Thoracic aorta (tissue), 2 donors: ENCODE measurements at regions not wholly inside any gene's neighbourhood (a gene's known extent, or its start where the extent isn't known, plus 50 kb on each side); places are given as distances from the start of the nearest gene placed in this dataset.

ENCODE experiments used
- ATAC-seq: fragments of 150-250 bp; one replicate; pipeline ENCODE4 v1.8.0; 2017; ENCODE audit warnings: low read depth; ENCODE audit not compliant: insufficient number of reproducible peaks, low FRiP score
- DNase-seq: peaks from one replicate; pipeline ENCODE4 v3.0.0-alpha.2; 2020; ENCODE audit warnings: low spot score
- H3K27ac ChIP-seq, 2 donors: fragments of 200-600 bp; sonication (generic); 1 replicate in 1 of 2; 2 replicates in 1 of 2; pipeline ENCODE4 v1.5.1; 2016; ENCODE audit warnings: mild to moderate bottlenecking in 2 of 2, moderate library complexity in 2 of 2
- H3K27me3 ChIP-seq: fragments of 200-600 bp; sonication (generic); replicated peaks from 2 replicates; pipeline ENCODE4 v1.6.0; 2016; ENCODE audit warnings: mild to moderate bottlenecking; ENCODE audit not compliant: insufficient read depth
- H3K36me3 ChIP-seq: fragments of 200-600 bp; sonication (generic); one replicate; pipeline ENCODE4 v1.5.1; 2016
- H3K4me1 ChIP-seq, 2 donors: fragments of 200-600 bp; sonication (generic); 1 replicate in 1 of 2; 2 replicates in 1 of 2; pipeline versions ENCODE4 v1.5.1 to v1.6.0; 2016; ENCODE audit warnings: low read depth in 2 of 2, mild to moderate bottlenecking in 1 of 2; ENCODE audit not compliant: control insufficient read depth in 1 of 2
- H3K4me3 ChIP-seq: fragments of 200-600 bp; sonication (generic); 2 replicates; pipeline ENCODE4 v1.5.1; 2016; ENCODE audit warnings: mild to moderate bottlenecking
- H3K9me3 ChIP-seq: fragments of 200-600 bp; sonication (generic); 2 replicates; pipeline ENCODE4 v1.5.1; 2016
- CTCF ChIP-seq: fragments of 200-600 bp; sonication (generic); IDR thresholded peaks from one replicate; pipeline ENCODE4 v1.5.1; 2019; ENCODE audit warnings: antibody characterized with exemption

- H3K4me1 ChIP-seq, result peaks cover 0 to 7% of the 10 kb centered on the region in 2 donors
- H3K4me3 ChIP-seq, result no peak overlapping the region
- H3K27me3 ChIP-seq, result no peaks in the 10 kb centered on the region
- no peaks in the 10 kb centered on the region for H3K36me3 ChIP-seq
- TF ChIP-seq CTCF, result no peak
- DNase-seq, result no peak
- no peak for ATAC-seq
- no peak overlapping the region for H3K27ac ChIP-seq
- no peaks in the 10 kb centered on the region for H3K9me3 ChIP-seq
Measured at GRCh38 chr1:65505547-65506300, 85.3 kb downstream of the LEPR start.

- no peaks in the 10 kb centered on the region for H3K27me3 ChIP-seq
- peaks cover 13 to 30% of the 10 kb centered on the region in 2 donors for H3K4me1 ChIP-seq
- no peak for TF ChIP-seq CTCF
- DNase-seq (no peak), ATAC-seq (no peak)
- no peak overlapping the region for H3K27ac ChIP-seq
- H3K9me3 ChIP-seq, result no peaks in the 10 kb centered on the region
- H3K4me3 ChIP-seq, result no peak overlapping the region
- no peaks in the 10 kb centered on the region for H3K36me3 ChIP-seq
Measured at GRCh38 chr1:65508051-65508450, 87.6 kb downstream of the LEPR start.

- no peak for ATAC-seq
- TF ChIP-seq CTCF, result no peak
Measured at GRCh38 chr1:65509912-65510680, 89.6 kb downstream of the LEPR start.

GRCh38 chr1:65510961-65511360 is 90.5 kb downstream of the LEPR start:
- DNase-seq, result no peak
- H3K4me1 ChIP-seq, result peaks cover 19 to 41% of the 10 kb centered on the region in 2 donors
- no peak for ATAC-seq
- no peaks in the 10 kb centered on the region for H3K9me3 ChIP-seq
- H3K36me3 ChIP-seq, result no peaks in the 10 kb centered on the region
- TF ChIP-seq CTCF, result no peak
- H3K27me3 ChIP-seq, result no peaks in the 10 kb centered on the region
- H3K27ac ChIP-seq, result no peak overlapping the region
- no peak overlapping the region for H3K4me3 ChIP-seq

More at GRCh38 chr1:65509912-65510680, 89.6 kb downstream of the LEPR start:
- no peak overlapping the region for H3K27ac ChIP-seq
- H3K4me1 ChIP-seq, result peaks cover 19 to 41% of the 10 kb centered on the region in 2 donors
- no peak overlapping the region for H3K4me3 ChIP-seq
- no peaks in the 10 kb centered on the region for H3K27me3 ChIP-seq
- DNase-seq, result no peak
- no peaks in the 10 kb centered on the region for H3K36me3 ChIP-seq
- no peaks in the 10 kb centered on the region for H3K9me3 ChIP-seq

- no peak for ATAC-seq
- no peak for DNase-seq
- H3K4me3 ChIP-seq, result no peak overlapping the region
- H3K27me3 ChIP-seq, result no peaks in the 10 kb centered on the region
- no peaks in the 10 kb centered on the region for H3K36me3 ChIP-seq
- no peak overlapping the region for H3K27ac ChIP-seq
- TF ChIP-seq CTCF, result no peak
- no peaks in the 10 kb centered on the region for H3K9me3 ChIP-seq
- H3K4me1 ChIP-seq, result peaks cover 19 to 41% of the 10 kb centered on the region in 2 donors
Measured at GRCh38 chr1:65512383-65512782, 91.9 kb downstream of the LEPR start.
